SJSA1 (cell line): ENCODE measurements at regions not wholly inside any gene's neighbourhood (a gene's known extent, or its start where the extent isn't known, plus 50 kb on each side); places are given as distances from the start of the nearest gene placed in this dataset.

Experiments used
- DNase-seq, 2 experiments: peaks; one replicate each; pipeline ENCODE4 v3.0.0-alpha.2; 2015 to 2020; ENCODE audit warnings: low spot score in 2 of 2, low read depth in 1 of 2
- H3K27ac ChIP-seq: fragments of 250-450 bp; sonication (Bioruptor Pico); 2 replicates; pipeline ENCODE4 v1.5.1; 2020; ENCODE audit warnings: mild to moderate bottlenecking, moderate library complexity
- H3K27me3 ChIP-seq: fragments of 250-450 bp; sonication (Bioruptor Pico); replicated peaks from 2 replicates; pipeline ENCODE4 v1.5.1; 2020; ENCODE audit warnings: mild to moderate bottlenecking, moderate library complexity
- H3K36me3 ChIP-seq: fragments of 250-450 bp; sonication (Bioruptor Pico); 2 replicates; pipeline ENCODE4 v1.5.1; 2020; ENCODE audit warnings: mild to moderate bottlenecking
- H3K4me1 ChIP-seq: fragments of 250-450 bp; sonication (Bioruptor Pico); replicated peaks from 2 replicates; pipeline ENCODE4 v1.6.1; 2021; ENCODE audit warnings: mild to moderate bottlenecking
- H3K4me3 ChIP-seq: fragments of 250-450 bp; sonication (Bioruptor Pico); 2 replicates; pipeline ENCODE4 v1.5.1; 2020; ENCODE audit warnings: mild to moderate bottlenecking
- H3K9me3 ChIP-seq: fragments of 250-450 bp; sonication (Bioruptor Pico); replicated peaks from 2 replicates; pipeline ENCODE4 v1.5.1; 2020; ENCODE audit warnings: mild to moderate bottlenecking

DNA sequence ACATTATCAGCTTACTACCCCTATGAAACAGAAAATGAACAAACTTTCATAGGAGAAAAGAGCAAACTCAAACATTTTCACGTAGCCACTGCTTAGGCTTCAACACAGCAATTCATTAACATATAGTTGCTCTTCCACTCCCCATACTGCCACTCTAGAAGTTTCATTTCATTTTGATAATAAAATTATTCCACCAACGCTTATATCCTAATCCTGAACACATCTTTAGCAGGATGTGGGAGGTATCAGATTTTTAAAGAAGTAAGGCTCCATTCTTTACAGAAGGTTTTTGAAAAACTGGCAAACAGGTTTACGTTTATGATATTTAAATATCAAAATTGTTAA is 77.5 kb upstream of the ANK3 start:
- Histone ChIP-seq H3K4me3 (no peak overlapping the region), H3K9me3 (no peaks in the 10 kb centered on the region), H3K36me3 (no peaks in the 10 kb centered on the region), H3K4me1 (peaks cover 14% of the 10 kb centered on the region), H3K27ac (no peak overlapping the region), H3K27me3 (no peaks in the 10 kb centered on the region)
- DNase-seq, result no peak

DNA sequence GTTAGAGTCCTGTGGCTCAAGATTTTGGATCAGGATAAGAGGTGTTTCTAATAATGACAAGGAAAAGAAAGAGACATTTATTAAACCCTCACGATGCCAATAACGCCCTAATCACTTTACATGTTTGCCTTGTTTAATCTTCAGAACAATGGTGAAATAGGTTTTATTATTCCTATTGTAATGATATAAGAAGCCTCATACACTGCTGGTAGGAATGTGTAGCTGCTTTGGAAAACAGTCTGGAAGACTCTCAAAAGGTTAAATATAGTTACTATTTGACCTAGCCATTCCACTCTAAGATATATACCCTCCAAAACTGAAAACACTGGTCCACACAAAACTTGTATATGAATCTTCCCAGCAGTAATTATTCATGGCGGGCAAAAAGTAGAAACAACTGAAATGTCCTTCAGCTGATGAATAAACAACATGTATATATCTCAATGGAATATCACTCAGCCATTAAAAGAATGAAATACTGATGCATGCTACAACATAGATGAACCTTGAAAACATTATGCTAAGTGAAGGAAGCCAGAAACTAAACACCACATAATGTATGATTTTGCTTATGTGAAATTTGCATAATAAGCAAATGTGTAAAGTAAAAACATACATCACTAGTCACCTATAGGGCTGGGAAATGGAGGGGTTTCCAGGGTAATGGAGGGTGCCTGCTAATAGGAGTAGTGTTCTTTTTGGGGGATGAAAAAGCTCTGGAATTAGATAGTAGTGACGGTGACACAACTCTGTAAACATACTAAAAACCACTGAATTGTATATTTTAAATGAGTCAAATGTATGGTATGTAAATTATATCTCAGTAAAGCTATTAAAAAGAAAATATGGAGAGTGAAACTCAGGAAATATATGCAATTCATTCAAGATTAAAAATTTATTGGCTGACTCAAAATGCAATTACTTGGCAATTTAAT is 76.9 kb upstream of the ANK3 start:
- DNase-seq, result peak in 1 of 2 experiments; percentile 28
- Histone ChIP-seq H3K27ac (no peak overlapping the region), H3K9me3 (no peaks in the 10 kb centered on the region)

DNA sequence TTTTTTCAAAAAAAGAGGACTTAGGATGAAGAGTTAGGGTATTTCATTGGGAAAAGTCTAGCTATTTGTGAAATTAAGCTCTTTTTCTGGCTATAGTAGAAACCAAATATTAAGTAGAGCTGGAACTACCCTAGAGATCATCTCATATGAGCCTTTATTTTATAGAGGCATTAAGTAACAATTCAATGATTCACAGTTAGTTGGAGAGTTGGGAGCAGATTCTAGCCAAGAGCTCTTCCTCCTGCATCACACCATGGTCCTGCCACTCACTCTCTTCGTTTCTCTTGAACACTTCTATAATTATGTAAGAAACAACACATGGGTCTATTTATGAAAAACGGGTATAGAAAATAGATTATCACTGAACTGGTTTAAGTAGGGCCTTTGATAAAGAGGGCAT is 76.1 kb upstream of the ANK3 start:
- Histone ChIP-seq H3K9me3 (no peaks in the 10 kb centered on the region), H3K4me3 (no peak overlapping the region), H3K27me3 (no peaks in the 10 kb centered on the region), H3K4me1 (peaks cover 14% of the 10 kb centered on the region), H3K27ac (no peak overlapping the region), H3K36me3 (no peaks in the 10 kb centered on the region)
- no peak for DNase-seq

More for the DNA sequence above, 76.9 kb upstream of the ANK3 start:
- no peak overlapping the region for H3K4me3 ChIP-seq
- no peaks in the 10 kb centered on the region for H3K36me3 ChIP-seq
- no peaks in the 10 kb centered on the region for H3K27me3 ChIP-seq
- peaks cover 14% of the 10 kb centered on the region for H3K4me1 ChIP-seq

DNA sequence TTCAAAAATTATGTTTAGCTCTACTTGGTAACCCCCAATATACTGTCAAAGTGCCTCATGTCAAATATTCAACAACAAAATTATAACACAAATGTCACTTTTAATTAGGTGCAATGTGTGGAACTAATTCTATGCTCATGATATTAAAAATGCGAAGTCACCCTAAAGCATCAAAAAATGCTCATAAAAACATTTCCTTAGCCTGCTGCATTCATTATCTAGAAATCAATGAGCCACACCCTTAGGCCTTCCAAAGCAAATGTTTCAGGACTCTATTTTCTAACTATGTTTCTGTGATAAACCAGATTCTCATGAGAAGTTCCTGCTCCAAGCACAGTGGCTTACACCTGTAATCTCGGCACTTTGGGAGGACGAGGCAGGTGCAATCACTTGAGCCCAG is 75.0 kb upstream of the ANK3 start:
- DNase-seq, result no peak

DNA sequence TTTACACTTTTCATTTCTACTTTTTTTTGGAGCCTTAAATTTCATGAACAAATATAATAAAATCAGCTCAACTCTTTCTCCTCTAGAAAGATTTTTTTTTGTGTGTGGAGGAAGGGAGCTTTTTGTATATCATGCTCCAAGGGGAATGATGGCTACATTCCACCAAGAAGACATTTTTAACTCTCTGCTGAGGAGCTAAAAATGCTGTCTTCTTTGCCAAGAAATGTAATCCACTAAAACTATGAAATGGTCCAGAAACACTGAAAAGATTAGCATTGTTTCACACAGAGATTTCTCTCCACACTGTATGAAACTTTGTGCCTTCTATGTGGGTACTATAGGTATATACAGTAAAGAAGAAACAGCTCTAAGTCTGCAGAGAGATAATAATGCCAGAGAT is 74.1 kb upstream of the ANK3 start:
- no peak for DNase-seq

More for the DNA sequence above, 75.0 kb upstream of the ANK3 start:
- peaks cover 14% of the 10 kb centered on the region for H3K4me1 ChIP-seq
- no peaks in the 10 kb centered on the region for H3K27me3 ChIP-seq
- no peak overlapping the region for H3K4me3 ChIP-seq
- H3K27ac ChIP-seq, result no peak overlapping the region
- H3K9me3 ChIP-seq, result no peaks in the 10 kb centered on the region
- no peaks in the 10 kb centered on the region for H3K36me3 ChIP-seq

DNA sequence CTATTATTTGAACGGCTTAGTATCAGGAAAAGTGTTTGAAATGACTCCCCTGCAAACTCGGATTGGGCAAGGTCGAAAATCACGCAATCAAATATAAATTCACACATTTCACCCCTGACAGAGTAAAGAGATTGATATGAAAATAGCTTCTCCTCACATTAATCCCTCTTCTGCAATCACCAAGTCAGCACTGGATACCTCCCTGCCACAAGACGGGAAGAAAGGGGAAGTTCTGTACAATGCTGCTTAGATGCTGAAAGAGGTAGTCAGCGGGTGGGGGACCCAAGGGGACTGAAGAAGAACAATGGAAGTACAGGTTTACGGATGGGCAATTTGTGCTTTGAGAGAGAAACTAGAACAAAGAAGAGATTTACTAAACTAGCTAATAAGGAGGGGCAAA is 72.0 kb upstream of the ANK3 start:
- Histone ChIP-seq H3K4me1 (peaks cover 9% of the 10 kb centered on the region), H3K36me3 (no peaks in the 10 kb centered on the region), H3K27me3 (0 out of 2 replicates have a peak, but pooled peaks cover 3% of the 10 kb centered on the region), H3K27ac (no peak overlapping the region), H3K9me3 (no peaks in the 10 kb centered on the region), H3K4me3 (no peak overlapping the region)
- DNase-seq, result no peak

More for the DNA sequence above, 74.1 kb upstream of the ANK3 start:
- Histone ChIP-seq H3K27me3 (0 out of 2 replicates have a peak, but pooled peaks cover 3% of the 10 kb centered on the region), H3K4me1 (peaks cover 14% of the 10 kb centered on the region), H3K36me3 (no peaks in the 10 kb centered on the region), H3K4me3 (no peak overlapping the region), H3K9me3 (no peaks in the 10 kb centered on the region), H3K27ac (no peak overlapping the region)

DNA sequence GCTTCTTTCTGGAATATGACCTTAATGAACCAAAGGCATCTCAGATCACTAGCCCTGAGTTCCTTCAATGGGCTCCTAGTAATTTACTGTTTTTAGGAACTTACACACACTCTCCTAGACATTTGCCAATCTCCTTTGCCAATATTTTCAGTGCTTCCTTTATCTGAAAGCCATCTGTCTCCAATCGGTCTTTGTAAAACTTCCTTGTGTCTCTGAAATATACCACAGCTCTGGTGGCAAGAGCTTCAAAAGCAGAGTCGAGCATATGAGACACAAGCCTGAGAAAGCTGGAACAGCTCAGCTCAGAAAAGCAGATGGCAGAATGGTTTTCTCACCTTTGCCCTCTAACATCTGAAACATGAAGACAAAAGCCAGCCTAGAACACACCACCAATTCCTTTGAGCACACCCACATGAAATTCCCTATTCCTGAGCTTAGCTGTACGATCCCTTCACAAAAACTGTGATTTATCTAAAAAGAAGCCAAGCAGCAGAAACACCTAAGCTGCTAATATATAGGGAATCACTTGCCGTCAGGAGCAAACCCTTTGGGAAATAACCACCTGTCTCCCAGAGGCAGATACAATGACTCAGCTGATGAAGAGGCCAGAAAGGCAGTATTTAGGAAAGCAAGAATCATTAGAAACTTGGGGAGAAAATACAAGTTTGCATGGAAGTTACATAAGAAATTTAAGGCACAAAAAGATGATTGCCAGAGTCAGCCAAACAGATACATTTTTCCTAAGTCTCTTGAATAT is 70.2 kb upstream of the ANK3 start:
- Histone ChIP-seq H3K27me3 (0 out of 2 replicates have a peak, but pooled peaks cover 3% of the 10 kb centered on the region), H3K4me1 (no peaks in the 10 kb centered on the region), H3K9me3 (no peaks in the 10 kb centered on the region), H3K36me3 (no peaks in the 10 kb centered on the region), H3K27ac (no peak overlapping the region), H3K4me3 (no peak overlapping the region)
- no peak for DNase-seq

DNA sequence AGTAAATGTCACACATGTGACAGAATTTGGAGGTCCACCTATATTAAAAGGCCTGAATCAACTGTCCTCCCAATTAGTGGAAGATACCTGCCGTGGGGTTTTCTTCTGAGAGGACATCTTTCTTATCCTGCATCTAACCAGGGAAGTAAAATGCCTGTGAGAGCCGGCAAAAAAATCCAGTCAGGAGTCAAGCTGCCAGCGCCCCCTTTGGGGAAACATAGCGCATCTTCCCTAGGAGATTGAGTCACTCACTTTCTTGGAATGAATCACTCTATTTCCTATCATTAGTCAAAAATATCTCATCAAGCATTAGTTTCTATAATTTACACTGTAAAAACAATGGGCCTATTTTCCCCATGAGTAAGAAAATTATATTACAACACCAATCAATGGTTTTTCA is 66.4 kb upstream of the ANK3 start:
- H3K27ac ChIP-seq, result no peak overlapping the region
- no peaks in the 10 kb centered on the region for H3K4me1 ChIP-seq
- no peak for DNase-seq
- no peaks in the 10 kb centered on the region for H3K36me3 ChIP-seq
- H3K4me3 ChIP-seq, result no peak overlapping the region
- no peaks in the 10 kb centered on the region for H3K9me3 ChIP-seq
- H3K27me3 ChIP-seq, result 0 out of 2 replicates have a peak, but pooled peaks cover 3% of the 10 kb centered on the region

DNA sequence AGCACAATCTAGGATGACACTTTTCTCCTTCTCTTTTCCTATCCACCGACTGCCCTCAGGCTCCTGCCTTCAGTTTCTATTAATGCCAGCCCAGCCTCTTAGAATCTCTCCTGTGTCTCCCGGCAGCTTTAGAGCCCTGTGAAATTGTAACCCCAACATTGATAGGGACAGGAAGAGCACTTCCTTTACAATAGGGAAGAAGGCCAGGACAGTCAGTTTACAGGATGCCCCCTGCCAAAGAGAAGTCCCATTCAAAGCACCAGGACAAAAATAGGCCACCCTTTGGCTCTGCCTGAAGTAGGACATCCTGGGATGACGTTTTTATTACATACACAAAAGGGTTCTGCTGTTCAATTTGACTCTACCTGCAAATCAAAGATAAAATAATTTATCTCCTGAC is 64.7 kb upstream of the ANK3 start:
- no peaks in the 10 kb centered on the region for H3K36me3 ChIP-seq
- no peaks in the 10 kb centered on the region for H3K4me1 ChIP-seq
- H3K9me3 ChIP-seq, result no peaks in the 10 kb centered on the region
- no peak for DNase-seq
- no peak overlapping the region for H3K4me3 ChIP-seq
- 0 out of 2 replicates have a peak, but pooled peaks cover under 1% of the 10 kb centered on the region for H3K27me3 ChIP-seq
- no peak overlapping the region for H3K27ac ChIP-seq

DNA sequence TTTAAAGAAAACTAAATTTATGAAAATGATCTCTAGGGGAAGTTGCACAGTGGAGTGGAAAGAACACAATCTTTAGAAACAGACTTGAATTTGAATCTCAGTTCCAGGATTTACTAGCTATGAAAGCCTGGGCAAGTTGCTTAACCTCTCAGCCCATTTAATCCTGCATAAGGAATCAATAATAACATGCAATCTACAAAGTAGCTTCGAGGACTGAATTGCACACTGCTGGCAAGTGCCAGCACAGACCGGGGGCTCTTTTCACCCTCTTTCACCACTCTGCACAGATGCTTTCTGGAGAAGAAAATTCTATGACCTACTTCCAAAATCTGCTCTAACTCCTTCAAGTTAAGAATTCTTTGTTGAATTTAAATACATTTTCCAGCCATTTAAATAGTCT is 63.4 kb upstream of the ANK3 start:
- Histone ChIP-seq H3K9me3 (no peaks in the 10 kb centered on the region), H3K36me3 (no peaks in the 10 kb centered on the region), H3K27me3 (no peaks in the 10 kb centered on the region), H3K27ac (no peak overlapping the region), H3K4me1 (no peaks in the 10 kb centered on the region), H3K4me3 (no peak overlapping the region)
- DNase-seq, result no peak

DNA sequence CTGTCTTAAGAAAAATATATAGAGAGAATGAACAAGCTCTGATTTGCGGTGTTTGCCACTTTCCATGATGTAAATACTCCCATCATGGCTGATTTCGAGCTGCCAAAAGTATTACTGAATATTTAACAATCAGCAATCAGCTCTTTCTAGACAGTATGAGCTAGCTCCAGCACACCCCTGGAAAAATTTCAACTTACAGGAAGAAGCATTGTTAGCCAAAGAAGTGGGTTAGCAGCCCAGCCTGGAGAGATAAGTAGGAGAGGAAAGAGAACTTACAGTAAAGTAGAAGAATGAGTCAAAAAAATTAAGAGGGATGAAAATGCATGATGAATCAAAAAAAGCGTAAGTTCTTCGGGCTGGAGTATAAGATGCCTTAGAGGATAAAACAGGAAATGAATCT is 60.6 kb upstream of the ANK3 start:
- Histone ChIP-seq H3K27ac (no peak overlapping the region), H3K4me3 (no peak overlapping the region), H3K9me3 (no peaks in the 10 kb centered on the region), H3K36me3 (no peaks in the 10 kb centered on the region), H3K27me3 (no peaks in the 10 kb centered on the region), H3K4me1 (0 out of 2 replicates have a peak, but pooled peaks cover 7% of the 10 kb centered on the region)
- no peak for DNase-seq

DNA sequence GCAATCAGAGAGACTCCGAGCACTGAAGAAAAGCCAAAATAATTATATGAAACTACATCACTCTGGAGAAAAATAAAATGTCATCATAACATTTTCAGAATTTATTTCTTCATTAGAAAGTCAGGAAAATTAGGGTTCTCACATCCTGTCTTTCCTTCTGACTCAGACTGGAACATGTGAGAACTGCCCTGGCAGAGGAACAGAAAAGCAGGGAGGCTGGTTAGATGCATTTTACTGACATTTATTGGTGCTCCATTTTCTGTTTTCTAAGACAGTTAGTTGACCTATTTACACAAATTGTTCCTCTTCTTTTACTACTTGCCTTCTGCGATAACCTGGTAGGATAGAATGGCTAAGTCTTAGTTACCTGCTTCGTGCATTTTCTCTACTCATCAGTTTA is 58.6 kb upstream of the ANK3 start:
- Histone ChIP-seq H3K36me3 (no peaks in the 10 kb centered on the region), H3K4me3 (no peak overlapping the region), H3K9me3 (no peaks in the 10 kb centered on the region), H3K4me1 (0 out of 2 replicates have a peak, but pooled peaks cover 7% of the 10 kb centered on the region), H3K27ac (no peak overlapping the region), H3K27me3 (no peaks in the 10 kb centered on the region)
- no peak for DNase-seq

DNA sequence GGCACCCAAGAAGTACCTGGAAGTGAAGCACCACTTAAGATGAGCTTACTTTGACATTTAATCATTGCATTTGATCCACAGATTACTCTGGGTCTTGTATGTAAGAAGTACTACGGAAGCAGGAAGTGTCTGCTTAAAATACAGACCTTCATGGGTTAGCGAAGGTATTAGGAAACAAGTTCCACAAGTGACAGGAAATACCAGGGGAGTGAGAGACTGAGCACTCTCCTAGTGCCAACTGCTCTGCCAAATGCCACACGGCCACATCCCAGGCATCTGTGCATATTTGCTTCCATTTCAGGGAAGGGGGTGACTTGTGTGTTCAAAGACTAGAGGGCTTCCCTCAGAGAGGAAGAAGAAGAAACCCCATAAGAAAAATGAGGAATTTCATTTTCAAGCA is 57.2 kb upstream of the ANK3 start:
- Histone ChIP-seq H3K27ac (no peak overlapping the region), H3K4me3 (no peak overlapping the region), H3K36me3 (no peaks in the 10 kb centered on the region), H3K4me1 (0 out of 2 replicates have a peak, but pooled peaks cover 7% of the 10 kb centered on the region), H3K9me3 (no peaks in the 10 kb centered on the region), H3K27me3 (no peaks in the 10 kb centered on the region)
- DNase-seq, result no peak
